Ascending aorta (tissue), 2 donors: ENCODE measurements at regions not wholly inside any gene's neighbourhood (a gene's known extent, or its start where the extent isn't known, plus 50 kb on each side); places are given as distances from the start of the nearest gene placed in this dataset.

ENCODE experiments used
- DNase-seq, 2 donors: peaks; one replicate each; pipeline ENCODE4 v3.0.0-alpha.2; 2019; ENCODE audit warnings: low spot score in 2 of 2
- H3K27ac ChIP-seq, 2 donors: fragments of 200-600 bp; sonication (generic); one replicate each; pipeline ENCODE4 v1.5.1; 2016 to 2017; ENCODE audit warnings: mild to moderate bottlenecking in 1 of 2
- H3K27me3 ChIP-seq: fragments of 200-600 bp; sonication (generic); one replicate; pipeline ENCODE4 v1.5.1; 2017
- H3K36me3 ChIP-seq, 2 donors: fragments of 200-600 bp; sonication (generic); one replicate each; pipeline ENCODE4 v1.5.1; 2016
- H3K4me1 ChIP-seq, 2 donors: fragments of 200-600 bp; sonication (generic); one replicate each; pipeline ENCODE4 v1.5.1; 2016 to 2017; ENCODE audit warnings: mild to moderate bottlenecking in 1 of 2
- H3K4me3 ChIP-seq, 2 donors: fragments of 200-600 bp; sonication (generic); one replicate each; pipeline ENCODE4 v1.5.1; 2016 to 2017; ENCODE audit warnings: mild to moderate bottlenecking in 1 of 2
- H3K9me3 ChIP-seq, 2 donors: fragments of 200-600 bp; sonication (generic); one replicate each; pipeline ENCODE4 v1.5.1; 2016
- CTCF ChIP-seq, 3 experiments: fragments of 200-600 bp in 2 of 3; fragments of 450-650 bp in 1 of 3; sonication (generic) in 2 of 3; IDR thresholded peaks; one replicate each; pipeline ENCODE4 v1.5.1; 2016 to 2019; ENCODE audit warnings: antibody characterized with exemption in 3 of 3, mild to moderate bottlenecking in 1 of 3, moderate library complexity in 1 of 3
- intact Hi-C: fragments of 100-400 bp; cut with DNase I; formaldehyde crosslinking; loops from one replicate; pipeline ENCODE4 v1.15.1; 2023

DNA sequence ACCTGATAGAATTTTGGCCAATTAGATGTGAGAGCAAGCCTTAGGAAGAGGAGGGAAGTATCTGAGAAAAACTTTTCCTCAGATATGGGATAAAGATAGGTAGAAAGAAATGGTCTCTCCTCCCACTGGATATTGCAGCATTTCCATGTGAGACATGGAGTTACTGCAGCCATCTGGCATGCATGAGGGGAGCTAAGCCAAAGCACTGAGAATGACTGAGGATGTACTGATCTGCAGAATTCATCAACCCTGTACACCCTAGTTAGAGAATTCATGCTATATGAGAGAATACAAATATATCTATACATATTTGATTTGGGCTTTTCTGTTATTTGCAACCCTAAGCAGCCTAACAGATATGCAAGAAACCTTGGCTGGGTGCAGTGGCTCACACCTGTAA is 52.5 kb upstream of the RPL34 start:
- no peak for TF ChIP-seq CTCF (IDR thresholded peaks at IDR 0.05)
- Histone ChIP-seq H3K27me3 (no peaks in the 10 kb centered on the region), H3K4me1 (no peaks in the 10 kb centered on the region), H3K4me3 (no peak overlapping the region), H3K36me3 (no peaks in the 10 kb centered on the region), H3K27ac (no peak overlapping the region), H3K9me3 (no peaks in the 10 kb centered on the region)
- no peak for DNase-seq
- intact Hi-C loops, result no loop called here

- no peak for TF ChIP-seq CTCF (IDR thresholded peaks at IDR 0.05)
- Histone ChIP-seq H3K27me3 (no peaks in the 10 kb centered on the region), H3K36me3 (no peaks in the 10 kb centered on the region), H3K4me1 (no peaks in the 10 kb centered on the region), H3K4me3 (no peak overlapping the region), H3K27ac (peak overlapping the region in 1 of 2 donors; percentile 1), H3K9me3 (no peaks in the 10 kb centered on the region)
- no peak for DNase-seq
- intact Hi-C loops, result no loop called here
These were observed 59.3 kb upstream of the RPL34 start for GRCh38 chr4:108561116-108561515.

GRCh38 chr4:108560616-108561015 is 59.8 kb upstream of the RPL34 start:
- Histone ChIP-seq H3K9me3 (no peaks in the 10 kb centered on the region), H3K27me3 (no peaks in the 10 kb centered on the region), H3K4me1 (no peaks in the 10 kb centered on the region), H3K27ac (no peak overlapping the region), H3K4me3 (no peak overlapping the region), H3K36me3 (no peaks in the 10 kb centered on the region)
- no peak for DNase-seq
- intact Hi-C loops, result no loop called here
- no peak for TF ChIP-seq CTCF (IDR thresholded peaks at IDR 0.05)

DNA sequence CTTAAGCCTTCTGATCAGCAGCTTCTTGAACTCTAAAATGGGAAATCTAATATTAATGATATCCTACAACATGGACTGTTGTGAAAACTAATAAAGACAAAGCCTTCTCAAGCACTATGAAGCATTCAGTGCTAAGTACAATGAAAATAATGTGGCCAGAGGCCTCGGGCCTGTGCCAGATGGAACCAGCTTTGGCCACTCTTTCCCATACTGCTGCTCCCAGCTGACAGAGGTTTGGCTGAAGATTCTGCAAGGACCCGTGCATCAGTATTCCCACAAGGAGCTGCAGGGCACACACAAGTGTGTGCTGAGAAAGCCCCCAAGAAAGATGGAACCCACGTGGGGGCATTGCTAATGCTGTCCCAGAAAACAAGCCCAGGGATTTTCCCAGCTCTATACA is 60.5 kb upstream of the RPL34 start:
- no peaks in the 10 kb centered on the region for H3K9me3 ChIP-seq
- no peak overlapping the region for H3K27ac ChIP-seq
- no peaks in the 10 kb centered on the region for H3K27me3 ChIP-seq
- no peak for DNase-seq
- H3K4me1 ChIP-seq, result no peaks in the 10 kb centered on the region
- H3K4me3 ChIP-seq, result no peak overlapping the region
- intact Hi-C loops, result no loop called here
- no peak for TF ChIP-seq CTCF (IDR thresholded peaks at IDR 0.05)
- no peaks in the 10 kb centered on the region for H3K36me3 ChIP-seq

GRCh38 chr4:108559068-108559793 is 61.1 kb upstream of the RPL34 start:
- DNase-seq, result no peak
- Histone ChIP-seq H3K27ac (no peak overlapping the region), H3K4me3 (no peak overlapping the region), H3K9me3 (no peaks in the 10 kb centered on the region), H3K27me3 (no peaks in the 10 kb centered on the region), H3K4me1 (no peaks in the 10 kb centered on the region), H3K36me3 (no peaks in the 10 kb centered on the region)
- no peak for TF ChIP-seq CTCF (IDR thresholded peaks at IDR 0.05)
- intact Hi-C loops, result no loop called here
